Endothelial cell of umbilical vein (primary cell): ENCODE measurements at regions not wholly inside any gene's neighbourhood (a gene's known extent, or its start where the extent isn't known, plus 50 kb on each side); places are given as distances from the start of the nearest gene placed in this dataset.

Source experiments
- EZH2 ChIP-seq: IDR thresholded peaks from 2 replicates; pipeline ENCODE4 v1.6.1; 2012; ENCODE audit warnings: borderline replicate concordance, low read depth, mild to moderate bottlenecking, moderate library complexity, low read length, inconsistent platforms; ENCODE audit not compliant: severe bottlenecking
- FOS ChIP-seq: IDR thresholded peaks from 2 replicates; pipeline ENCODE4 v1.6.1; 2011; ENCODE audit warnings: mild to moderate bottlenecking, low read length, moderate library complexity, borderline replicate concordance; ENCODE audit not compliant: insufficient read depth
- TF ChIP-seq, protein P1 (sequence below), 2 donors: IDR thresholded peaks; 1 replicate in 1 of 2; 2 replicates in 1 of 2; pipeline ENCODE4 v1.5.1; 2011; ENCODE audit warnings: low read length in 2 of 2, mild to moderate bottlenecking in 2 of 2, moderate library complexity in 2 of 2, control low read depth in 1 of 2, inconsistent platforms in 1 of 2, low read depth in 1 of 2; ENCODE audit not compliant: insufficient read depth in 1 of 2; ENCODE audit errors: extremely low read depth in 1 of 2
- TF ChIP-seq, protein P2 (sequence below): IDR thresholded peaks from 2 replicates; pipeline ENCODE4 v1.6.1; 2011; ENCODE audit not compliant: insufficient read depth, insufficient read length

DNA sequence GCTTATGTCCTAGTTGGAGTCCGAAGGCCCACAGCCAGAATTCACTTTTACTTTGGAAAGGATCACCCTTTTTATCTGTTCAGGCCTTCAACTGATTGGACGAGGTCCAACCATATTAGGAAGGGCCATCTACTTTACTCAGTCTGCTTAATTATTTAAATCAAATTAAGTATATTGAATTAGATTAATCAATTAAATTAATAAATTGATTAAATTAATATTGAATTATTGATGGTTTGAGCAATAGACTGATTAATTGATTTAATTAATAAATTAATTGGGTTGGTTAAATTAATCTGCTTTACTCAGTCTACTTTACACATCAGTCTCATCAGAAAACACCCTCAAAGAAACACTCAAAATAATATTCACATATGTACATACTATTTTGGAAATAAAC lies 816.9 kb upstream of the POT1 start:
- TF ChIP-seq EZH2 (no peak), FOS (no peak)
- TF ChIP-seq, protein P1, sequence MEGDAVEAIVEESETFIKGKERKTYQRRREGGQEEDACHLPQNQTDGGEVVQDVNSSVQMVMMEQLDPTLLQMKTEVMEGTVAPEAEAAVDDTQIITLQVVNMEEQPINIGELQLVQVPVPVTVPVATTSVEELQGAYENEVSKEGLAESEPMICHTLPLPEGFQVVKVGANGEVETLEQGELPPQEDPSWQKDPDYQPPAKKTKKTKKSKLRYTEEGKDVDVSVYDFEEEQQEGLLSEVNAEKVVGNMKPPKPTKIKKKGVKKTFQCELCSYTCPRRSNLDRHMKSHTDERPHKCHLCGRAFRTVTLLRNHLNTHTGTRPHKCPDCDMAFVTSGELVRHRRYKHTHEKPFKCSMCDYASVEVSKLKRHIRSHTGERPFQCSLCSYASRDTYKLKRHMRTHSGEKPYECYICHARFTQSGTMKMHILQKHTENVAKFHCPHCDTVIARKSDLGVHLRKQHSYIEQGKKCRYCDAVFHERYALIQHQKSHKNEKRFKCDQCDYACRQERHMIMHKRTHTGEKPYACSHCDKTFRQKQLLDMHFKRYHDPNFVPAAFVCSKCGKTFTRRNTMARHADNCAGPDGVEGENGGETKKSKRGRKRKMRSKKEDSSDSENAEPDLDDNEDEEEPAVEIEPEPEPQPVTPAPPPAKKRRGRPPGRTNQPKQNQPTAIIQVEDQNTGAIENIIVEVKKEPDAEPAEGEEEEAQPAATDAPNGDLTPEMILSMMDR (IDR thresholded peaks at IDR 0.05; ENCODE audit: extremely low read depth in 1 of 2, insufficient read depth in 1 of 2, low read depth in 1 of 2, low read length in 2 of 2): no peak
- TF ChIP-seq, protein P2, sequence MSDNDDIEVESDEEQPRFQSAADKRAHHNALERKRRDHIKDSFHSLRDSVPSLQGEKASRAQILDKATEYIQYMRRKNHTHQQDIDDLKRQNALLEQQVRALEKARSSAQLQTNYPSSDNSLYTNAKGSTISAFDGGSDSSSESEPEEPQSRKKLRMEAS: no peak
